H9 (cell line): ENCODE measurements at regions not wholly inside any gene's neighbourhood (a gene's known extent, or its start where the extent isn't known, plus 50 kb on each side); places are given as distances from the start of the nearest gene placed in this dataset.
"Not testable (repeated sequence)": the region's sequence is repeated elsewhere in the genome, so short reads cannot be mapped to it uniquely, and the experiment has no call there.

ENCODE experiments used
- DNase-seq: peaks from one replicate; pipeline ENCODE4 v3.0.0-alpha.2; 2017
- H2AFZ ChIP-seq: one replicate; pipeline ENCODE4 v1.6.1; 2013; ENCODE audit warnings: mild to moderate bottlenecking, low read length, control low read depth, moderate library complexity
- H2AK5ac ChIP-seq: 2 replicates; pipeline ENCODE4 v1.6.1; 2013; ENCODE audit warnings: low read length, control low read depth, mixed read lengths; ENCODE audit not compliant: insufficient read length
- H2BK120ac ChIP-seq: one replicate; pipeline ENCODE4 v1.6.1; 2013; ENCODE audit warnings: low read depth, mild to moderate bottlenecking, low read length, control low read depth, inconsistent platforms; ENCODE audit not compliant: poor library complexity, severe bottlenecking
- H2BK12ac ChIP-seq: 2 replicates; pipeline ENCODE4 v1.6.1; 2013; ENCODE audit warnings: low read length, control low read depth, mixed read lengths, low read depth; ENCODE audit not compliant: insufficient read length
- H2BK15ac ChIP-seq: 2 replicates; pipeline ENCODE4 v1.6.1; 2013; ENCODE audit warnings: low read depth, low read length, control low read depth
- H2BK20ac ChIP-seq: one replicate; pipeline ENCODE4 v1.6.1; 2013; ENCODE audit warnings: low read depth, mild to moderate bottlenecking, low read length, control low read depth, inconsistent platforms; ENCODE audit not compliant: poor library complexity, severe bottlenecking
- H2BK5ac ChIP-seq: 2 replicates; pipeline ENCODE4 v1.6.1; 2013; ENCODE audit warnings: low read length, control low read depth, mixed read lengths; ENCODE audit not compliant: insufficient read length
- H3K14ac ChIP-seq: 2 replicates; pipeline ENCODE4 v1.6.1; 2013; ENCODE audit warnings: low read length, control low read depth; ENCODE audit not compliant: insufficient read depth
- H3K18ac ChIP-seq: 2 replicates; pipeline ENCODE4 v1.6.1; 2013; ENCODE audit warnings: low read depth, mild to moderate bottlenecking, mixed read lengths, low read length, control low read depth; ENCODE audit not compliant: insufficient read length
- H3K23ac ChIP-seq: 2 replicates; pipeline ENCODE4 v1.6.1; 2013; ENCODE audit warnings: low read length, control low read depth, mixed read lengths, low read depth; ENCODE audit not compliant: insufficient read length
- H3K23me2 ChIP-seq: 2 replicates; pipeline ENCODE4 v1.6.1; 2013; ENCODE audit warnings: low read depth, mild to moderate bottlenecking, mixed read lengths, low read length, control low read depth; ENCODE audit not compliant: insufficient read length, poor library complexity, severe bottlenecking
- H3K27ac ChIP-seq: 2 replicates; pipeline ENCODE4 v1.5.1; 2013; ENCODE audit warnings: low read length, control low read depth, mixed read lengths, low read depth; ENCODE audit not compliant: insufficient read length
- H3K27me3 ChIP-seq: 2 replicates; pipeline ENCODE4 v1.6.1; 2013; ENCODE audit warnings: low read length, control low read depth, inconsistent platforms; ENCODE audit not compliant: insufficient read depth
- H3K4ac ChIP-seq: 2 replicates; pipeline ENCODE4 v1.6.1; 2013; ENCODE audit warnings: low read depth, mild to moderate bottlenecking, control low read depth, inconsistent platforms, low read length, moderate library complexity
- H3K4me1 ChIP-seq: 2 replicates; pipeline ENCODE4 v1.6.1; 2013; ENCODE audit warnings: low read length, control low read depth, inconsistent platforms; ENCODE audit not compliant: insufficient read depth
- H3K4me2 ChIP-seq: 2 replicates; pipeline ENCODE4 v1.6.1; 2013; ENCODE audit warnings: low read length, control low read depth, mixed read lengths; ENCODE audit not compliant: insufficient read length, insufficient read depth
- H3K56ac ChIP-seq: 2 replicates; pipeline ENCODE4 v1.6.1; 2013; ENCODE audit warnings: low read depth, mild to moderate bottlenecking, mixed read lengths, low read length, control low read depth; ENCODE audit not compliant: insufficient read length
- H3K79me1 ChIP-seq: 2 replicates; pipeline ENCODE4 v1.6.1; 2013; ENCODE audit warnings: low read depth, mild to moderate bottlenecking, moderate library complexity, low read length, control low read depth, inconsistent platforms; ENCODE audit not compliant: insufficient read depth, poor library complexity, severe bottlenecking
- H3K79me2 ChIP-seq: 2 replicates; pipeline ENCODE4 v1.6.1; 2013; ENCODE audit warnings: low read length, control low read depth, inconsistent platforms; ENCODE audit not compliant: insufficient read depth
- H3K9ac ChIP-seq: 2 replicates; pipeline ENCODE4 v1.6.1; 2013; ENCODE audit warnings: low read length, control low read depth, mixed read lengths; ENCODE audit not compliant: insufficient read length; ENCODE audit errors: extremely low read depth
- H3K9me3 ChIP-seq: one replicate; pipeline ENCODE4 v1.6.1; 2013; ENCODE audit warnings: low read depth, low read length, inconsistent platforms; ENCODE audit not compliant: control insufficient read depth
- H3T11ph ChIP-seq: one replicate; pipeline ENCODE4 v1.6.1; 2013; ENCODE audit warnings: mild to moderate bottlenecking, low read length, control low read depth, inconsistent platforms
- H4K20me1 ChIP-seq: one replicate; pipeline ENCODE4 v1.6.1; 2013; ENCODE audit not compliant: control insufficient read depth, insufficient read length, insufficient read depth
- H4K5ac ChIP-seq: 2 replicates; pipeline ENCODE4 v1.6.1; 2013; ENCODE audit warnings: low read depth, mild to moderate bottlenecking, mixed read lengths, low read length, control low read depth; ENCODE audit not compliant: insufficient read length
- H4K8ac ChIP-seq: replicated peaks from 2 replicates; pipeline ENCODE4 v1.6.1; 2013; ENCODE audit warnings: low read length, control low read depth, mixed read lengths, low read depth; ENCODE audit not compliant: insufficient read length
- H4K91ac ChIP-seq: 2 replicates; pipeline ENCODE4 v1.6.1; 2013; ENCODE audit warnings: low read depth, mild to moderate bottlenecking, moderate library complexity, mixed read lengths, low read length, control low read depth; ENCODE audit not compliant: insufficient read length
- H3K27ac Mint-ChIP-seq, 3 experiments: 2 replicates in 2 of 3; 3 replicates in 1 of 3; pipeline ENCODE4 v1.8.0; 2020 to 2021; ENCODE audit warnings: mixed read lengths in 3 of 3, mild to moderate bottlenecking in 1 of 3, moderate library complexity in 1 of 3
- H3K27me3 Mint-ChIP-seq: 2 replicates; pipeline ENCODE4 v1.8.0; 2021; ENCODE audit warnings: low read depth, mild to moderate bottlenecking, moderate library complexity, mixed read lengths
- H3K36me3 Mint-ChIP-seq, 3 experiments: 2 replicates in 2 of 3; 3 replicates in 1 of 3; pipeline ENCODE4 v1.8.0; 2020 to 2021; ENCODE audit warnings: low read depth in 3 of 3, mixed read lengths in 3 of 3; ENCODE audit not compliant: insufficient read depth in 1 of 3
- H3K4me1 Mint-ChIP-seq, 2 experiments: 2 replicates each; pipeline ENCODE4 v1.8.0; 2020; ENCODE audit warnings: mixed read lengths in 2 of 2
- H3K4me3 Mint-ChIP-seq, 2 experiments: 2 replicates in 1 of 2; 3 replicates in 1 of 2; pipeline ENCODE4 v1.8.0; 2020 to 2021; ENCODE audit warnings: mild to moderate bottlenecking in 2 of 2, mixed read lengths in 2 of 2, moderate library complexity in 1 of 2
- H3K9me3 Mint-ChIP-seq, 2 experiments: 2 replicates in 1 of 2; 3 replicates in 1 of 2; pipeline ENCODE4 v1.8.0; 2020; ENCODE audit warnings: mild to moderate bottlenecking in 2 of 2, mixed read lengths in 2 of 2, moderate library complexity in 1 of 2
- WGBS: extraction: QIAGEN DNeasy Blood & Tissue Kit; methylation state at CpG from one replicate; pipeline ENCODE4 v1.1.7; 2013; ENCODE audit warnings: missing lambda C conversion rate, low lambda C conversion rate, mixed read lengths; ENCODE audit not compliant: insufficient read length; ENCODE audit errors: extremely low coverage; 5-methylcytosine and 5-hydroxymethylcytosine counted together
- TF ChIP-seq, protein P1 (sequence below): fragments of 200-600 bp; sonication (generic); conservative IDR thresholded peaks from 3 replicates; pipeline ENCODE4 v1.8.0; 2021; ENCODE audit warnings: antibody characterized with exemption, mild to moderate bottlenecking

DNA sequence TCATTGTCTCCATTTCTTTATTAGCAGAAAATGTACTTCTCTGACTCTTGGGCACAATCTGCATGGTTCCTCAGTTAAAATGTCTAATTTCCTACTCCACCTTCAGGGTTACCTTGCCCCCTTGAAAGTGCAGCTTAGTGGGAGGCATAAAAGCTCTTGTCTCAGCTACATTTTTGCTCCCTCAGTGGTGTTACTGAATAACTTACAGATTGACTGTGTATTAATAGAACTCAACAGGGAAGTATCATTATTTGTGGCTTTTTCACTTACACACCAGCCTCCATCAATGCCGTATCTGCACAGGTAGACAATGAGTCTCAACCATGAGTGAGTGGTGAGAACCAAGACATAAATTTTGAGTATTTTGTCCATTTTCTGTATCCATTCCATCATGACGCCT lies 456.2 kb upstream of the MIR17HG start:
- Histone ChIP-seq H3K18ac (no peak overlapping the region), H3K79me2 (no peaks in the 10 kb centered on the region), H4K91ac (no peak overlapping the region), H3K23ac (no peak overlapping the region), H2BK15ac (no peak overlapping the region), H4K20me1 (no peaks in the 10 kb centered on the region), H3K23me2 (no peaks in the 10 kb centered on the region), H3K14ac (no peak overlapping the region), H4K8ac (no peak overlapping the region), H2BK5ac (no peak overlapping the region), H2AFZ (no peak overlapping the region), H2BK120ac (no peak overlapping the region), H3K4ac (no peak overlapping the region), H3K9ac (no peak overlapping the region), H2BK12ac (no peak overlapping the region), H3T11ph (no peak overlapping the region), H3K4me1 (no peaks in the 10 kb centered on the region), H3K27ac (no peak overlapping the region), H3K79me1 (no peaks in the 10 kb centered on the region), H2BK20ac (no peak overlapping the region), H3K56ac (no peak overlapping the region), H2AK5ac (no peak overlapping the region), H3K4me2 (no peak overlapping the region), H4K5ac (no peak overlapping the region), H3K9me3 (no peaks in the 10 kb centered on the region), H3K27me3 (no peaks in the 10 kb centered on the region)
- DNase-seq, result no peak
- H3K9me3 Mint-ChIP-seq, result no peaks in the 10 kb centered on the region
- no peaks in the 10 kb centered on the region for H3K27me3 Mint-ChIP-seq
- TF ChIP-seq, protein P1, sequence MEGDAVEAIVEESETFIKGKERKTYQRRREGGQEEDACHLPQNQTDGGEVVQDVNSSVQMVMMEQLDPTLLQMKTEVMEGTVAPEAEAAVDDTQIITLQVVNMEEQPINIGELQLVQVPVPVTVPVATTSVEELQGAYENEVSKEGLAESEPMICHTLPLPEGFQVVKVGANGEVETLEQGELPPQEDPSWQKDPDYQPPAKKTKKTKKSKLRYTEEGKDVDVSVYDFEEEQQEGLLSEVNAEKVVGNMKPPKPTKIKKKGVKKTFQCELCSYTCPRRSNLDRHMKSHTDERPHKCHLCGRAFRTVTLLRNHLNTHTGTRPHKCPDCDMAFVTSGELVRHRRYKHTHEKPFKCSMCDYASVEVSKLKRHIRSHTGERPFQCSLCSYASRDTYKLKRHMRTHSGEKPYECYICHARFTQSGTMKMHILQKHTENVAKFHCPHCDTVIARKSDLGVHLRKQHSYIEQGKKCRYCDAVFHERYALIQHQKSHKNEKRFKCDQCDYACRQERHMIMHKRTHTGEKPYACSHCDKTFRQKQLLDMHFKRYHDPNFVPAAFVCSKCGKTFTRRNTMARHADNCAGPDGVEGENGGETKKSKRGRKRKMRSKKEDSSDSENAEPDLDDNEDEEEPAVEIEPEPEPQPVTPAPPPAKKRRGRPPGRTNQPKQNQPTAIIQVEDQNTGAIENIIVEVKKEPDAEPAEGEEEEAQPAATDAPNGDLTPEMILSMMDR, result no peak
- no peaks in the 10 kb centered on the region for H3K36me3 Mint-ChIP-seq
- no CpG with 5 or more reads among the region's 2 CpGs for WGBS
- H3K4me1 Mint-ChIP-seq, result no peaks in the 10 kb centered on the region
- no peak overlapping the region for H3K4me3 Mint-ChIP-seq
- no peak overlapping the region for H3K27ac Mint-ChIP-seq

DNA sequence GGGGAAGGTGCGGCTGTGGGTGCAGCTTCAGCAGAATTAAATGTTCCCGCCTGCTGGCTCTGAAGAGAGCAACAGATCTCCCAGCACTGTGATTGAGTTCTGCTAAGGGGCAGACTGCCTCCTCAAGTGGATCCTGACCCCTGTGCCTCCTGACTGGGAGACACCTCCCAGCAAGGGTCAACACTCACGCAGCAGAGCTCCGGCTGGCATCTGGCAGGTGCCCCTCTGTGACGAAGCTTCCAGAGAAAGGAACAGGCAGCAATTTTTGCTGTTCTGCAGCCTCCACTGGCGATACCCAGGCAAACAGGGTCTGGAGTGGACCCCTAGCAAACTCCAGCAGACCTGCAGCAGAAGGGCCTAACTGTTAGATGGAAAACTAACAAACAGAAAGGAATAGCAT lies 454.3 kb upstream of the MIR17HG start:
- H3K4me3 Mint-ChIP-seq, H2AFZ ChIP-seq, H3K9me3 Mint-ChIP-seq, H3K4me1 ChIP-seq, H3K9ac ChIP-seq, H2BK15ac ChIP-seq, H3K27ac ChIP-seq, H3K27me3 Mint-ChIP-seq, H2BK5ac ChIP-seq, H4K8ac ChIP-seq, H3K27ac Mint-ChIP-seq, H3K23me2 ChIP-seq, H3K4me1 Mint-ChIP-seq, H4K5ac ChIP-seq, H4K91ac ChIP-seq, H3K56ac ChIP-seq, H3K27me3 ChIP-seq, H3K36me3 Mint-ChIP-seq, H3K9me3 ChIP-seq, H3T11ph ChIP-seq, H3K4ac ChIP-seq, H4K20me1 ChIP-seq, H3K4me2 ChIP-seq, H2BK20ac ChIP-seq, DNase-seq, H3K18ac ChIP-seq, H3K23ac ChIP-seq, H3K79me2 ChIP-seq, H3K14ac ChIP-seq, H2BK120ac ChIP-seq, H3K79me1 ChIP-seq, H2AK5ac ChIP-seq, H2BK12ac ChIP-seq: not testable (repeated sequence)
- WGBS, result no CpG with 5 or more reads among the region's 6 CpGs
